DND-41 (cell line): ENCODE measurements at regions not wholly inside any gene's neighbourhood (a gene's known extent, or its start where the extent isn't known, plus 50 kb on each side); places are given as distances from the start of the nearest gene placed in this dataset.
"Not testable (repeated sequence)": the region's sequence is repeated elsewhere in the genome, so short reads cannot be mapped to it uniquely, and the experiment has no call there.

Source experiments
- ATAC-seq: fragments of 200-7000 bp; cut with Tn5 transposase; 3 replicates; pipeline ENCODE4 v1.9.1; 2021; ENCODE audit warnings: low read depth; ENCODE audit not compliant: insufficient read depth
- DNase-seq: peaks from one replicate; pipeline ENCODE4 v3.0.0-alpha.2; 2020
- H2AFZ ChIP-seq: 2 replicates; pipeline ENCODE4 v1.6.0; 2012; ENCODE audit warnings: low read depth, low read length
- H3K27ac ChIP-seq: 2 replicates; pipeline ENCODE4 v1.5.1; 2012; ENCODE audit warnings: low read length, inconsistent platforms
- H3K27me3 ChIP-seq: fragments of 200-600 bp; sonication (generic); 2 replicates; pipeline ENCODE4 v1.6.0; 2012; ENCODE audit warnings: low read length, mild to moderate bottlenecking, inconsistent platforms; ENCODE audit not compliant: insufficient read depth, poor library complexity
- H3K36me3 ChIP-seq: 2 replicates; pipeline ENCODE4 v1.5.1; 2012; ENCODE audit warnings: low read length, inconsistent platforms; ENCODE audit not compliant: insufficient read depth
- H3K4me1 ChIP-seq: 2 replicates; pipeline ENCODE4 v1.5.1; 2012; ENCODE audit warnings: mild to moderate bottlenecking, low read length; ENCODE audit not compliant: insufficient read depth
- H3K4me2 ChIP-seq: 2 replicates; pipeline ENCODE4 v1.6.0; 2012; ENCODE audit warnings: mild to moderate bottlenecking, moderate library complexity, low read length, inconsistent platforms; ENCODE audit not compliant: insufficient read depth
- H3K4me3 ChIP-seq, 2 experiments: fragments of 200-600 bp in 1 of 2; shearing (Covaris generic) in 1 of 2; 2 replicates each; pipeline ENCODE4 v1.5.1; 2012 to 2016; ENCODE audit warnings: inconsistent platforms in 2 of 2, low read length in 2 of 2, mild to moderate bottlenecking in 2 of 2, low read depth in 1 of 2, moderate library complexity in 1 of 2
- H3K79me2 ChIP-seq: 2 replicates; pipeline ENCODE4 v1.6.0; 2012; ENCODE audit warnings: low read length, inconsistent platforms; ENCODE audit not compliant: insufficient read depth
- H3K9ac ChIP-seq: 2 replicates; pipeline ENCODE4 v1.6.0; 2012; ENCODE audit warnings: low read depth, mild to moderate bottlenecking, inconsistent platforms, low read length, moderate library complexity
- H3K9me3 ChIP-seq: 2 replicates; pipeline ENCODE4 v1.5.1; 2012; ENCODE audit warnings: low read length, moderate library complexity, mild to moderate bottlenecking, inconsistent platforms; ENCODE audit not compliant: insufficient read depth, severe bottlenecking
- H4K20me1 ChIP-seq: 2 replicates; pipeline ENCODE4 v1.6.0; 2012; ENCODE audit warnings: low read length; ENCODE audit not compliant: insufficient read depth
- EZH2 ChIP-seq: IDR thresholded peaks from 3 replicates; pipeline ENCODE4 v1.6.1; 2012; ENCODE audit warnings: borderline replicate concordance, low read depth, mild to moderate bottlenecking, moderate library complexity, low read length, inconsistent platforms; ENCODE audit not compliant: severe bottlenecking
- TF ChIP-seq, protein P1 (sequence below): IDR thresholded peaks from 2 replicates; pipeline ENCODE4 v1.5.1; 2012; ENCODE audit warnings: borderline replicate concordance, low read length, moderate library complexity, mild to moderate bottlenecking; ENCODE audit not compliant: poor library complexity, severe bottlenecking; ENCODE audit errors: extremely low read depth

GRCh38 chr3:110324171-110324705 lies 747.4 kb upstream of the NECTIN3 start:
- H3K27ac ChIP-seq, result no peak overlapping the region
- no peaks in the 10 kb centered on the region for H4K20me1 ChIP-seq
- no peaks in the 10 kb centered on the region for H3K27me3 ChIP-seq
- no peaks in the 10 kb centered on the region for H3K79me2 ChIP-seq
- no peaks in the 10 kb centered on the region for H3K36me3 ChIP-seq
- DNase-seq (no peak), ATAC-seq (no peak)
- no peak overlapping the region for H2AFZ ChIP-seq
- H3K9me3 ChIP-seq, result peaks cover 2% of the 10 kb centered on the region
- no peak overlapping the region for H3K4me2 ChIP-seq
- H3K9ac ChIP-seq, result no peak overlapping the region
- H3K4me3 ChIP-seq, result no peak overlapping the region
- peaks cover 3% of the 10 kb centered on the region; the same call in 1 of the 2 replicates for H3K4me1 ChIP-seq
- TF ChIP-seq, protein P1, sequence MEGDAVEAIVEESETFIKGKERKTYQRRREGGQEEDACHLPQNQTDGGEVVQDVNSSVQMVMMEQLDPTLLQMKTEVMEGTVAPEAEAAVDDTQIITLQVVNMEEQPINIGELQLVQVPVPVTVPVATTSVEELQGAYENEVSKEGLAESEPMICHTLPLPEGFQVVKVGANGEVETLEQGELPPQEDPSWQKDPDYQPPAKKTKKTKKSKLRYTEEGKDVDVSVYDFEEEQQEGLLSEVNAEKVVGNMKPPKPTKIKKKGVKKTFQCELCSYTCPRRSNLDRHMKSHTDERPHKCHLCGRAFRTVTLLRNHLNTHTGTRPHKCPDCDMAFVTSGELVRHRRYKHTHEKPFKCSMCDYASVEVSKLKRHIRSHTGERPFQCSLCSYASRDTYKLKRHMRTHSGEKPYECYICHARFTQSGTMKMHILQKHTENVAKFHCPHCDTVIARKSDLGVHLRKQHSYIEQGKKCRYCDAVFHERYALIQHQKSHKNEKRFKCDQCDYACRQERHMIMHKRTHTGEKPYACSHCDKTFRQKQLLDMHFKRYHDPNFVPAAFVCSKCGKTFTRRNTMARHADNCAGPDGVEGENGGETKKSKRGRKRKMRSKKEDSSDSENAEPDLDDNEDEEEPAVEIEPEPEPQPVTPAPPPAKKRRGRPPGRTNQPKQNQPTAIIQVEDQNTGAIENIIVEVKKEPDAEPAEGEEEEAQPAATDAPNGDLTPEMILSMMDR, result no peak
- no peak for TF ChIP-seq EZH2

DNA sequence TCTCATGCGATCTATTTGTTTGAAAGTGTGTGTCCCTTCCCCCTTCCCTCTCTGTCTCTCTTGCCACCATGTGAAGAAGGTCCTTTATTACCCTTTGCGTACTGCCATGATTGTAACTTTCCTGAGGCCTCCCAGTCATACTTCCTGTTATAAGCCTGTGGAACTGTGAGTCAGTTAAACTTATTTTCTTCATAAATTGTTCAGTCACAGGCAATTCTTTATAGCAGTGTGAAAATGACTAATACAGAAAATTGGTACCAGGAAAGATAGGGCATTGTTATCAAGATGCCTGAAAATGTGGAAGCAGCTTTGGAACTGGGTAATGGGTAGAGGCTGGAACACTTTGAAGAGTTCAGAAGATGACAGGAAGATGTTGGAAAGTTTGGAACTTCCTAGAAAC lies 743.7 kb upstream of the NECTIN3 start:
- no peak overlapping the region for H3K4me2 ChIP-seq

GRCh38 chr3:110331562-110331961 lies 740.1 kb upstream of the NECTIN3 start:
- H3K79me2 ChIP-seq, ATAC-seq, H3K4me3 ChIP-seq, H3K4me2 ChIP-seq, H2AFZ ChIP-seq, H3K36me3 ChIP-seq, H3K9ac ChIP-seq, H3K27me3 ChIP-seq, DNase-seq, H3K4me1 ChIP-seq, H3K27ac ChIP-seq, H3K9me3 ChIP-seq, H4K20me1 ChIP-seq: not testable (repeated sequence)

More for the DNA sequence above, 743.7 kb upstream of the NECTIN3 start:
- Histone ChIP-seq H2AFZ (no peak overlapping the region), H3K9ac (no peak overlapping the region), H4K20me1 (no peaks in the 10 kb centered on the region), H3K9me3 (peaks cover 2% of the 10 kb centered on the region), H3K27me3 (no peaks in the 10 kb centered on the region), H3K4me3 (no peak overlapping the region), H3K4me1 (peaks cover 3% of the 10 kb centered on the region; the same call in 1 of the 2 replicates), H3K27ac (no peak overlapping the region), H3K36me3 (no peaks in the 10 kb centered on the region), H3K79me2 (no peaks in the 10 kb centered on the region)
- TF ChIP-seq, protein P1, result no peak
- no peak for TF ChIP-seq EZH2
- DNase-seq (no peak), ATAC-seq (no peak)

GRCh38 chr3:110332629-110333028 lies 739.0 kb upstream of the NECTIN3 start:
- no peak for TF ChIP-seq EZH2
- TF ChIP-seq, protein P1, result no peak
- ATAC-seq, result no peak
- no peaks in the 10 kb centered on the region for H3K79me2 ChIP-seq

More at GRCh38 chr3:110332629-110333028, 739.0 kb upstream of the NECTIN3 start:
- Histone ChIP-seq H3K27ac (no peak overlapping the region), H3K27me3 (no peaks in the 10 kb centered on the region), H3K9ac (no peak overlapping the region), H4K20me1 (no peaks in the 10 kb centered on the region), H3K9me3 (peaks cover 2% of the 10 kb centered on the region), H3K4me3 (no peak overlapping the region), H3K4me2 (no peak overlapping the region), H3K4me1 (no peaks in the 10 kb centered on the region), H2AFZ (no peak overlapping the region), H3K36me3 (no peaks in the 10 kb centered on the region)
- no peak for DNase-seq
